ENCODE measurements at regions not wholly inside any gene's neighbourhood (a gene's known extent, or its start where the extent isn't known, plus 50 kb on each side); places are given as distances from the start of the nearest gene placed in this dataset.

GRCh38 chr20:52294106-52294628 lies 102.6 kb upstream of the ZFP64 start:
- no peak for DNase-seq

GRCh38 chr20:52291109-52291508 lies 99.5 kb upstream of the ZFP64 start:
- DNase-seq = no peak

GRCh38 chr20:52290569-52290968 lies 99.0 kb upstream of the ZFP64 start:
- no peak for DNase-seq

- no peak for DNase-seq
Measured at GRCh38 chr20:52289956-52290565, 98.5 kb upstream of the ZFP64 start.

- DNase-seq = no peak
Measured at GRCh38 chr20:52280407-52280806, 88.8 kb upstream of the ZFP64 start.

GRCh38 chr20:52279706-52280105 lies 88.1 kb upstream of the ZFP64 start:
- no peak for DNase-seq

- no peak for DNase-seq
Measured at GRCh38 chr20:52275181-52275691, 83.7 kb upstream of the ZFP64 start.

GRCh38 chr20:52270696-52271095 lies 79.1 kb upstream of the ZFP64 start:
- no peak for DNase-seq

- no peak for DNase-seq
Measured at GRCh38 chr20:52270001-52270606, 78.5 kb upstream of the ZFP64 start.

- no peak for DNase-seq
Measured at GRCh38 chr20:52269321-52269720, 77.7 kb upstream of the ZFP64 start.

GRCh38 chr20:52268184-52268749 lies 76.7 kb upstream of the ZFP64 start:
- no peak for DNase-seq

- no peak for DNase-seq
Measured at GRCh38 chr20:52267418-52267817, 75.8 kb upstream of the ZFP64 start.

- no peak for DNase-seq
Measured at GRCh38 chr20:52263757-52264156, 72.2 kb upstream of the ZFP64 start.

- DNase-seq = no peak
Measured at GRCh38 chr20:52261792-52262191, 70.2 kb upstream of the ZFP64 start.

GRCh38 chr20:52259295-52259694 lies 67.7 kb upstream of the ZFP64 start:
- DNase-seq = no peak

GRCh38 chr20:52256454-52256853 lies 64.9 kb upstream of the ZFP64 start:
- DNase-seq = no peak

- no peak for DNase-seq
Measured at GRCh38 chr20:52252664-52253063, 61.1 kb upstream of the ZFP64 start.

- no peak for DNase-seq
Measured at GRCh38 chr20:52251827-52252226, 60.2 kb upstream of the ZFP64 start.

- DNase-seq = no peak
Measured at GRCh38 chr20:52251136-52251700, 59.6 kb upstream of the ZFP64 start.

- DNase-seq = no peak
Measured at GRCh38 chr20:52247548-52247947, 56.0 kb upstream of the ZFP64 start.

- DNase-seq = no peak
Measured at GRCh38 chr20:52246366-52246765, 54.8 kb upstream of the ZFP64 start.

GRCh38 chr20:52244702-52245101 lies 53.1 kb upstream of the ZFP64 start:
- no peak for DNase-seq

- no peak for DNase-seq
Measured at GRCh38 chr20:52242237-52243230, 51.0 kb upstream of the ZFP64 start.
